WTC11 (cell line): ENCODE measurements at regions not wholly inside any gene's neighbourhood (a gene's known extent, or its start where the extent isn't known, plus 50 kb on each side); places are given as distances from the start of the nearest gene placed in this dataset.

Experiments
- CREB1 ChIP-seq: sonication (generic); formaldehyde crosslinking; IDR thresholded peaks from 2 replicates; pipeline ENCODE4 v1.8.0; 2023; ENCODE audit warnings: mild to moderate bottlenecking, missing genetic modification reagents
- CTCF ChIP-seq: fragments of 200-600 bp; IDR thresholded peaks from 2 replicates; pipeline ENCODE4 v1.8.0; 2022; ENCODE audit warnings: antibody characterized with exemption
- E2F1 ChIP-seq: sonication (generic); formaldehyde crosslinking; IDR thresholded peaks from 2 replicates; pipeline ENCODE4 v1.8.0; 2022; ENCODE audit warnings: mild to moderate bottlenecking, missing genetic modification reagents
- E2F4 ChIP-seq: sonication (generic); formaldehyde crosslinking; IDR thresholded peaks from 2 replicates; pipeline ENCODE4 v1.8.1; 2022; ENCODE audit warnings: low read depth, mild to moderate bottlenecking, moderate library complexity, missing genetic modification reagents, borderline replicate concordance
- ELF4 ChIP-seq: sonication (generic); formaldehyde crosslinking; IDR thresholded peaks from 2 replicates; pipeline ENCODE4 v1.8.1; 2022; ENCODE audit warnings: low read depth, mild to moderate bottlenecking, moderate library complexity, missing genetic modification reagents
- JUN ChIP-seq: sonication (generic); formaldehyde crosslinking; IDR thresholded peaks from 2 replicates; pipeline ENCODE4 v1.8.0; 2023; ENCODE audit warnings: mild to moderate bottlenecking, missing genetic modification reagents
- NR2C2 ChIP-seq: sonication (generic); formaldehyde crosslinking; IDR thresholded peaks from 2 replicates; pipeline ENCODE4 v1.8.0; 2022; ENCODE audit warnings: mild to moderate bottlenecking, missing genetic modification reagents
- NR3C1 ChIP-seq: sonication (generic); formaldehyde crosslinking; conservative IDR thresholded peaks from 2 replicates; pipeline ENCODE4 v1.8.1; 2023; ENCODE audit warnings: low read depth, mild to moderate bottlenecking, missing genetic modification reagents
- TF ChIP-seq, protein P1 (sequence below): fragments of 250-450 bp; sonication (Bioruptor Pico); IDR thresholded peaks from 2 replicates; pipeline ENCODE4 v1.9.0; 2021; ENCODE audit warnings: mild to moderate bottlenecking
- TF ChIP-seq, protein P2 (sequence below): sonication (generic); formaldehyde crosslinking; IDR thresholded peaks from 2 replicates; pipeline ENCODE4 v1.8.0; 2022; ENCODE audit warnings: mild to moderate bottlenecking, missing genetic modification reagents
- TF ChIP-seq, protein P3 (sequence below): sonication (generic); formaldehyde crosslinking; IDR thresholded peaks from 2 replicates; pipeline ENCODE4 v1.8.1; 2022; ENCODE audit warnings: low read depth, missing genetic modification reagents, borderline replicate concordance
- TF ChIP-seq, protein P4 (sequence below): sonication (generic); formaldehyde crosslinking; conservative IDR thresholded peaks from 2 replicates; pipeline ENCODE4 v1.8.1; 2023; ENCODE audit warnings: mild to moderate bottlenecking, low read depth, missing genetic modification reagents, moderate library complexity
- TF ChIP-seq, protein P5 (sequence below): sonication (generic); formaldehyde crosslinking; IDR thresholded peaks from 2 replicates; pipeline ENCODE4 v1.8.1; 2023; ENCODE audit warnings: mild to moderate bottlenecking, moderate library complexity, missing genetic modification reagents
- TF ChIP-seq, protein P6 (sequence below): fragments of 250-450 bp; sonication (Bioruptor Pico); IDR thresholded peaks from 2 replicates; pipeline ENCODE4 v1.8.0; 2021; ENCODE audit warnings: mild to moderate bottlenecking

DNA sequence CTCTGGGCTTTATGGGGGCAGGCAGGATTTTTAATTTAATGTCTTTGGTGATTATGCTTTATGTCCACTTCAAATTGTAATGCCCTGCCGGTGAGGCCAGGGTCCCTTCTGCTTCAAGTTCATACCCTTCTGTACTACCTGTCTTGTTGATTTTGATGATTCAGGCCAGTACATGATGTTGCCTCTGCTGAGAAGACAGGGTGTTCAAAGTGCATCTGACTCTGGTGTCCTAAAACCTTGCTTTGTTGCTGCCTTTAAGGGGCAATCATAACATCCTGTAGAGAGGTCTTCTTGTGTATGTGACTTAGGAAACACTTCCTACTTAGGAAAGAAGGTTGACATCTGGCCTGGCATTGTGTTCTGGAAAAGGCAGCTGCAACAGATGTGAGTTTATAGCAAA is 113.2 kb downstream of the TMEM170B start:
- TF ChIP-seq, protein P1, sequence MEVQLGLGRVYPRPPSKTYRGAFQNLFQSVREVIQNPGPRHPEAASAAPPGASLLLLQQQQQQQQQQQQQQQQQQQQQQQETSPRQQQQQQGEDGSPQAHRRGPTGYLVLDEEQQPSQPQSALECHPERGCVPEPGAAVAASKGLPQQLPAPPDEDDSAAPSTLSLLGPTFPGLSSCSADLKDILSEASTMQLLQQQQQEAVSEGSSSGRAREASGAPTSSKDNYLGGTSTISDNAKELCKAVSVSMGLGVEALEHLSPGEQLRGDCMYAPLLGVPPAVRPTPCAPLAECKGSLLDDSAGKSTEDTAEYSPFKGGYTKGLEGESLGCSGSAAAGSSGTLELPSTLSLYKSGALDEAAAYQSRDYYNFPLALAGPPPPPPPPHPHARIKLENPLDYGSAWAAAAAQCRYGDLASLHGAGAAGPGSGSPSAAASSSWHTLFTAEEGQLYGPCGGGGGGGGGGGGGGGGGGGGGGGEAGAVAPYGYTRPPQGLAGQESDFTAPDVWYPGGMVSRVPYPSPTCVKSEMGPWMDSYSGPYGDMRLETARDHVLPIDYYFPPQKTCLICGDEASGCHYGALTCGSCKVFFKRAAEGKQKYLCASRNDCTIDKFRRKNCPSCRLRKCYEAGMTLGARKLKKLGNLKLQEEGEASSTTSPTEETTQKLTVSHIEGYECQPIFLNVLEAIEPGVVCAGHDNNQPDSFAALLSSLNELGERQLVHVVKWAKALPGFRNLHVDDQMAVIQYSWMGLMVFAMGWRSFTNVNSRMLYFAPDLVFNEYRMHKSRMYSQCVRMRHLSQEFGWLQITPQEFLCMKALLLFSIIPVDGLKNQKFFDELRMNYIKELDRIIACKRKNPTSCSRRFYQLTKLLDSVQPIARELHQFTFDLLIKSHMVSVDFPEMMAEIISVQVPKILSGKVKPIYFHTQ (CRISPR knock-in tag) = no peak
- TF ChIP-seq, protein P2, sequence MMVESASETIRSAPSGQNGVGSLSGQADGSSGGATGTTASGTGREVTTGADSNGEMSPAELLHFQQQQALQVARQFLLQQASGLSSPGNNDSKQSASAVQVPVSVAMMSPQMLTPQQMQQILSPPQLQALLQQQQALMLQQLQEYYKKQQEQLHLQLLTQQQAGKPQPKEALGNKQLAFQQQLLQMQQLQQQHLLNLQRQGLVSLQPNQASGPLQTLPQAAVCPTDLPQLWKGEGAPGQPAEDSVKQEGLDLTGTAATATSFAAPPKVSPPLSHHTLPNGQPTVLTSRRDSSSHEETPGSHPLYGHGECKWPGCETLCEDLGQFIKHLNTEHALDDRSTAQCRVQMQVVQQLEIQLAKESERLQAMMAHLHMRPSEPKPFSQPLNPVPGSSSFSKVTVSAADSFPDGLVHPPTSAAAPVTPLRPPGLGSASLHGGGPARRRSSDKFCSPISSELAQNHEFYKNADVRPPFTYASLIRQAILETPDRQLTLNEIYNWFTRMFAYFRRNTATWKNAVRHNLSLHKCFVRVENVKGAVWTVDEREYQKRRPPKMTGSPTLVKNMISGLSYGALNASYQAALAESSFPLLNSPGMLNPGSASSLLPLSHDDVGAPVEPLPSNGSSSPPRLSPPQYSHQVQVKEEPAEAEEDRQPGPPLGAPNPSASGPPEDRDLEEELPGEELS (CRISPR knock-in tag) = no peak
- TF ChIP-seq NR3C1 (CRISPR knock-in tag) (no peak), CTCF (no peak), E2F1 (CRISPR knock-in tag) (no peak), E2F4 (no peak), JUN (CRISPR knock-in tag) (no peak), ELF4 (CRISPR knock-in tag) (no peak), NR2C2 (CRISPR knock-in tag) (no peak), CREB1 (CRISPR knock-in tag) (no peak)
- TF ChIP-seq, protein P3, sequence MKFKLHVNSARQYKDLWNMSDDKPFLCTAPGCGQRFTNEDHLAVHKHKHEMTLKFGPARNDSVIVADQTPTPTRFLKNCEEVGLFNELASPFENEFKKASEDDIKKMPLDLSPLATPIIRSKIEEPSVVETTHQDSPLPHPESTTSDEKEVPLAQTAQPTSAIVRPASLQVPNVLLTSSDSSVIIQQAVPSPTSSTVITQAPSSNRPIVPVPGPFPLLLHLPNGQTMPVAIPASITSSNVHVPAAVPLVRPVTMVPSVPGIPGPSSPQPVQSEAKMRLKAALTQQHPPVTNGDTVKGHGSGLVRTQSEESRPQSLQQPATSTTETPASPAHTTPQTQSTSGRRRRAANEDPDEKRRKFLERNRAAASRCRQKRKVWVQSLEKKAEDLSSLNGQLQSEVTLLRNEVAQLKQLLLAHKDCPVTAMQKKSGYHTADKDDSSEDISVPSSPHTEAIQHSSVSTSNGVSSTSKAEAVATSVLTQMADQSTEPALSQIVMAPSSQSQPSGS (CRISPR knock-in tag) = no peak
- TF ChIP-seq, protein P4, sequence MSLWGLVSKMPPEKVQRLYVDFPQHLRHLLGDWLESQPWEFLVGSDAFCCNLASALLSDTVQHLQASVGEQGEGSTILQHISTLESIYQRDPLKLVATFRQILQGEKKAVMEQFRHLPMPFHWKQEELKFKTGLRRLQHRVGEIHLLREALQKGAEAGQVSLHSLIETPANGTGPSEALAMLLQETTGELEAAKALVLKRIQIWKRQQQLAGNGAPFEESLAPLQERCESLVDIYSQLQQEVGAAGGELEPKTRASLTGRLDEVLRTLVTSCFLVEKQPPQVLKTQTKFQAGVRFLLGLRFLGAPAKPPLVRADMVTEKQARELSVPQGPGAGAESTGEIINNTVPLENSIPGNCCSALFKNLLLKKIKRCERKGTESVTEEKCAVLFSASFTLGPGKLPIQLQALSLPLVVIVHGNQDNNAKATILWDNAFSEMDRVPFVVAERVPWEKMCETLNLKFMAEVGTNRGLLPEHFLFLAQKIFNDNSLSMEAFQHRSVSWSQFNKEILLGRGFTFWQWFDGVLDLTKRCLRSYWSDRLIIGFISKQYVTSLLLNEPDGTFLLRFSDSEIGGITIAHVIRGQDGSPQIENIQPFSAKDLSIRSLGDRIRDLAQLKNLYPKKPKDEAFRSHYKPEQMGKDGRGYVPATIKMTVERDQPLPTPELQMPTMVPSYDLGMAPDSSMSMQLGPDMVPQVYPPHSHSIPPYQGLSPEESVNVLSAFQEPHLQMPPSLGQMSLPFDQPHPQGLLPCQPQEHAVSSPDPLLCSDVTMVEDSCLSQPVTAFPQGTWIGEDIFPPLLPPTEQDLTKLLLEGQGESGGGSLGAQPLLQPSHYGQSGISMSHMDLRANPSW (CRISPR knock-in tag) = no peak
- TF ChIP-seq, protein P5, sequence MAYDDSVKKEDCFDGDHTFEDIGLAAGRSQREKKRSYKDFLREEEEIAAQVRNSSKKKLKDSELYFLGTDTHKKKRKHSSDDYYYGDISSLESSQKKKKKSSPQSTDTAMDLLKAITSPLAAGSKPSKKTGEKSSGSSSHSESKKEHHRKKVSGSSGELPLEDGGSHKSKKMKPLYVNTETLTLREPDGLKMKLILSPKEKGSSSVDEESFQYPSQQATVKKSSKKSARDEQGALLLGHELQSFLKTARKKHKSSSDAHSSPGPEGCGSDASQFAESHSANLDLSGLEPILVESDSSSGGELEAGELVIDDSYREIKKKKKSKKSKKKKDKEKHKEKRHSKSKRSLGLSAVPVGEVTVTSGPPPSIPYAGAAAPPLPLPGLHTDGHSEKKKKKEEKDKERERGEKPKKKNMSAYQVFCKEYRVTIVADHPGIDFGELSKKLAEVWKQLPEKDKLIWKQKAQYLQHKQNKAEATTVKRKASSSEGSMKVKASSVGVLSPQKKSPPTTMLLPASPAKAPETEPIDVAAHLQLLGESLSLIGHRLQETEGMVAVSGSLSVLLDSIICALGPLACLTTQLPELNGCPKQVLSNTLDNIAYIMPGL (CRISPR knock-in tag) = no peak
- TF ChIP-seq, protein P6, sequence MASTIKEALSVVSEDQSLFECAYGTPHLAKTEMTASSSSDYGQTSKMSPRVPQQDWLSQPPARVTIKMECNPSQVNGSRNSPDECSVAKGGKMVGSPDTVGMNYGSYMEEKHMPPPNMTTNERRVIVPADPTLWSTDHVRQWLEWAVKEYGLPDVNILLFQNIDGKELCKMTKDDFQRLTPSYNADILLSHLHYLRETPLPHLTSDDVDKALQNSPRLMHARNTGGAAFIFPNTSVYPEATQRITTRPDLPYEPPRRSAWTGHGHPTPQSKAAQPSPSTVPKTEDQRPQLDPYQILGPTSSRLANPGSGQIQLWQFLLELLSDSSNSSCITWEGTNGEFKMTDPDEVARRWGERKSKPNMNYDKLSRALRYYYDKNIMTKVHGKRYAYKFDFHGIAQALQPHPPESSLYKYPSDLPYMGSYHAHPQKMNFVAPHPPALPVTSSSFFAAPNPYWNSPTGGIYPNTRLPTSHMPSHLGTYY (CRISPR knock-in tag) = no peak
